Peyer's patch (tissue), 4 donors: ENCODE measurements at regions not wholly inside any gene's neighbourhood (a gene's known extent, or its start where the extent isn't known, plus 50 kb on each side); places are given as distances from the start of the nearest gene placed in this dataset.

Source experiments
- CTCF ChIP-seq, 6 experiments: fragments of 450-650 bp in 4 of 6; fragments of 200-600 bp in 2 of 6; sonication (generic) in 1 of 6; IDR thresholded peaks; one replicate each; pipeline ENCODE4 v1.5.1; 2017 to 2019; ENCODE audit warnings: antibody characterized with exemption in 6 of 6, mild to moderate bottlenecking in 3 of 6, moderate library complexity in 1 of 6
- POLR2A ChIP-seq, 2 donors: fragments of 450-650 bp; IDR thresholded peaks; one replicate each; pipeline ENCODE4 v1.5.1; 2017; ENCODE audit warnings: antibody characterized with exemption in 2 of 2, mild to moderate bottlenecking in 2 of 2, moderate library complexity in 2 of 2

- TF ChIP-seq CTCF (IDR thresholded peaks at IDR 0.05) (no peak), POLR2A (IDR thresholded peaks at IDR 0.05) (no peak)
Observed at GRCh38 chr22:25497716-25498115, 66.8 kb upstream of the GRK3 start.
